GM12872 (cell line): ENCODE measurements at regions not wholly inside any gene's neighbourhood (a gene's known extent, or its start where the extent isn't known, plus 50 kb on each side); places are given as distances from the start of the nearest gene placed in this dataset.

Experiments
- TF ChIP-seq, protein P1 (sequence below): IDR thresholded peaks from 3 replicates; pipeline ENCODE4 v1.5.1; 2011; ENCODE audit warnings: low read depth, mild to moderate bottlenecking, low read length, moderate library complexity; ENCODE audit not compliant: insufficient read depth

DNA sequence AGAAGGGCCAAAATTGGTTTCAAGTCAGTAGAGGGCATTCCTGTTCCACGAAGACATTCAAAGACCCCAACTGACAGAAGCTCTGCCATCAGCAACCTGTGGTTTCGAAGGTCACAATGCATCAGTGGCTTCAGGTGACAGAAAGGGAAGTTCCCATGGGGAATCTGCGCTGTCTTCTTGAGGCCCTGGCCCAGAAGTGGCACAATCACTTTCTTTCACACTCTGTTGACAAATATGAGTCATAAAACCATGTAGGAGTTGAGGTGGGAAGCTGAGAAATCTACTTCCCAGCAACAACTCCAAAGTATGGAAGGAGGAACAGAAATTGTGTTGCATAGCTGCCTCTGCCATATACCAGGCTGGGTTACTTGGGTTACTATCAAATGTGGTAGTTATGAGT lies 621.1 kb upstream of the FANCL start:
- TF ChIP-seq, protein P1, sequence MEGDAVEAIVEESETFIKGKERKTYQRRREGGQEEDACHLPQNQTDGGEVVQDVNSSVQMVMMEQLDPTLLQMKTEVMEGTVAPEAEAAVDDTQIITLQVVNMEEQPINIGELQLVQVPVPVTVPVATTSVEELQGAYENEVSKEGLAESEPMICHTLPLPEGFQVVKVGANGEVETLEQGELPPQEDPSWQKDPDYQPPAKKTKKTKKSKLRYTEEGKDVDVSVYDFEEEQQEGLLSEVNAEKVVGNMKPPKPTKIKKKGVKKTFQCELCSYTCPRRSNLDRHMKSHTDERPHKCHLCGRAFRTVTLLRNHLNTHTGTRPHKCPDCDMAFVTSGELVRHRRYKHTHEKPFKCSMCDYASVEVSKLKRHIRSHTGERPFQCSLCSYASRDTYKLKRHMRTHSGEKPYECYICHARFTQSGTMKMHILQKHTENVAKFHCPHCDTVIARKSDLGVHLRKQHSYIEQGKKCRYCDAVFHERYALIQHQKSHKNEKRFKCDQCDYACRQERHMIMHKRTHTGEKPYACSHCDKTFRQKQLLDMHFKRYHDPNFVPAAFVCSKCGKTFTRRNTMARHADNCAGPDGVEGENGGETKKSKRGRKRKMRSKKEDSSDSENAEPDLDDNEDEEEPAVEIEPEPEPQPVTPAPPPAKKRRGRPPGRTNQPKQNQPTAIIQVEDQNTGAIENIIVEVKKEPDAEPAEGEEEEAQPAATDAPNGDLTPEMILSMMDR, result no peak

DNA sequence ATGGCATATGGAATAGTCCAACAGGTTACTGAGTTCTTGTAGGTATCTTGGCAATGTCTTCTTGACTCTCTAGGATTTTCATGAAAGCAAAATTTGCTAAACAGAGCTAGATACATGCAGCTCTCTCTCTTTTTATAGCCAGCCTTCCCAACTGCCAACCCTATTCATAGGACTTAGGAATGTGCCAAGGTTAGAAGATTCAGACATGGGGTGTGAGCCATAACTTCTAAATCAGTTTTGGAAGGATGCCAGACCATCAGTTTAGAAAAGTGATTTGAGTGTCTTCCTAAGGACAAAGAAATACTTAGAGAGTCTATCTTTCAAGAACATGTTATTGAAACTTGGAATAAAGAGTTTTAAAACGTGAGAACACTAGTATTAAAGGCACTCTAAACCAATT lies 619.5 kb upstream of the FANCL start:
- TF ChIP-seq, protein P1, result no peak

DNA sequence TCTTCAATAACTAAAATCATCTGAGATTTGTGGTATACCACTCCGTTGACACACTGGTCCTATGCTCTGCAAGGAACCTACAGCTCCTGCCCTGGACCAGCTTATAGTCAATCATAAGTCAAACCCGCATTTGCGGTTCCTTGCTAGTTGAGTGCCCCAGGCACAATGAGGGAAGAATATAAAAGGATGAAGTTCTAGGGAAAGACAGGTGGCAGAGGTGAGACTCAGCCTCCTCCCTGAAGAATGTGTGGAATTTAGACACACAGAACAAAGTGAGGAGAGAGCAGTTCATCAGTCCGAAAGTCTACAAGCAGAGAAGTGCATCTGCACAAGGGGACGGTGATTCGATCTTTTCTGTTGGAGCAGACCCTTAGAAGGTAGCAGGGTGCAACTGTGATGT lies 615.0 kb upstream of the FANCL start:
- TF ChIP-seq, protein P1, result no peak

DNA sequence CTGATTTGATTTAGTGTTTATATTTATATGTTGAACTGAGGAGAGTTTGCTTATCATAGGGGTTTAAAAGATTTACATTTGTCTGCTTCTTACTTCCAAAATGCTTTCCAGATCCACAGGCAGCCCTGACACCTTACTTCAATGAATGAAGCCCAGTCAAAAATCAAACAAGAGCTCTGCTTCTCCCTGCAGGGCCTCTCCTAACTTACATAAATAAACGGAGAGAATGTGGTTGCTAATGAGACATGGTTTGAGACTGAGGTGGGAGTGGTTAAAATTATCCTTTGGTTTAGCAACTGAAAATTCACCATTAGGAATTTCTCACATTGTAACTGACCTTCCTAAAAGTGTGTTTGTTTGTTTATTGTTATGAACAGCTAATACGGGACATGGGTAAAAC lies 612.3 kb upstream of the FANCL start:
- TF ChIP-seq, protein P1, result no peak

DNA sequence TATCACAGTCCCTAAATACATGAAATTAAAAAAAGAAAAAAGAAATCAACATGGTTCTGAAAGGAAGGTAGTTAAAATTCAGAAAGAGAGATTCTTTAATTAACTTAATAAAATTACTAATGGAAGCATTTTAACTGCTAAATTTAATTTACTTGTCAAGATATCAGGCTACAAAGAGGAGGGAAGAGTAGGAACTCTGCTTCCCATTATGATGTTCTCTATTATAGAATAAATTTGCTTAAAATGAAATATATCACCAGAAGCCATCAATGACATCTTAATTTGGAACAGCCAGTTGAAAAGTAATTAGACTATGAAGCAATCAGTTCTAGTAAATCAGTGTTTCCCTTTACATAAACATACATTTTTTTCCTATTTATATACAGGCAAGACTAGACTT lies 611.8 kb upstream of the FANCL start:
- TF ChIP-seq, protein P1, result no peak

DNA sequence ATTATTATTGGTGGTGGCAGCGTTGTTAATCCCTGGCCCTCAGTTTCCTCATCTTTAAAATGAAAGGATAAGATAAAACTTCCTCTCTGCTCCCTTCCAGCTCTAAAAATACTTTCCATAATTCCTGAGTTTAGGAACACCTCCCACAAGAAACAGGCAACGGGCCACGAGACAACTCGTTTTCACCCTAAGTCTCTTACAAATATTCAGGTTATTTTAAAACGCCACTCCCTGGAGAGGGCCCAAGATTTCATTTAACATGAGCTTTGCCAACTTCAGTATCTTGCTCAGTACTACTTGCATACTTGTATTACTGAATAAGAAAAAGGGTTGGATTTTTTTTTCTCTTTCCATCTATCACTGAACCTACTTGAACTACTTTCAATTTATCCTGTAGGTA lies 611.1 kb upstream of the FANCL start:
- TF ChIP-seq, protein P1, result no peak

DNA sequence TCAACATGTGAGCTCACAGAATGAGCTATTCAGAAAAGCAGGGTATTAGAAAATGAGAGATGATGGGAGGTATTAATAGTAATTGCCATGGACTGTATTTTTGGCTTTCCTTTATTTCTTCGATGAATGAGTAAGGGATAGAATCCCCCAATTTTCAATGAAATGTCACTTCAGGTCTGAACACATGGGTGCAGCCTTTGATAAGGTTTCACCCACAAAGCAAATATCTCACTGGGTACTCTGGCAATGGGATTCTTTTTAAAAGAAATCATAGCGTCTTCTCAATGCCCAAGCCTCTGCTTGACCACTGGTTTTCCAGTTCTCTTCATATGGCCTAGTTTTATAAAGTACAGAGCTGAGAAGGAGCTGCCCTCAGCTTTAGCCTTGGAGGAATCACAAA lies 610.5 kb upstream of the FANCL start:
- TF ChIP-seq, protein P1, result no peak

DNA sequence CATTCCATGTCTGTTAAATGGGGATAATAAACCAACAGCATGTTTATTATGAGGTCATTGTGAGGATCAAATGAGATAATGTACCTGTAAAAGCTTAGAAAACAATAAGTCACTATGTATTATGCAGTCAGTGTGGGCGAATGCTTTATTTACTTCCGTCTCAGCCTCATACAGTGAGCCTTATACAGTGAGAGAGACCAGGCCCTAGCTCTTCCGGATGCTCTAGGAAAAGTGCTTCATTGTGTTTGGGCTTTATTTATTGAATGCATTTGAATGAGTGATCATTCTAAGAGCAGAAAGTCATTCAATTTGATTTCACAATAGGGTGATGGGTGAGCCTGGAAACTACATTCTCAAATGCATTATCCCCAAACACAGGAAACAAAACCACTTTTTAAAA lies 603.9 kb upstream of the FANCL start:
- TF ChIP-seq, protein P1, result no peak
